COLO829 (cell line): ENCODE measurements at regions not wholly inside any gene's neighbourhood (a gene's known extent, or its start where the extent isn't known, plus 50 kb on each side); places are given as distances from the start of the nearest gene placed in this dataset.
"Not testable (repeated sequence)": the region's sequence is repeated elsewhere in the genome, so short reads cannot be mapped to it uniquely, and the experiment has no call there.

Source experiments
- DNase-seq: peaks from one replicate; pipeline ENCODE4 v3.0.0; 2012; ENCODE audit warnings: low spot score

- no peak for DNase-seq
Observed at GRCh38 chr21:35314857-35315582, 265.9 kb upstream of the RUNX1 start.

DNA sequence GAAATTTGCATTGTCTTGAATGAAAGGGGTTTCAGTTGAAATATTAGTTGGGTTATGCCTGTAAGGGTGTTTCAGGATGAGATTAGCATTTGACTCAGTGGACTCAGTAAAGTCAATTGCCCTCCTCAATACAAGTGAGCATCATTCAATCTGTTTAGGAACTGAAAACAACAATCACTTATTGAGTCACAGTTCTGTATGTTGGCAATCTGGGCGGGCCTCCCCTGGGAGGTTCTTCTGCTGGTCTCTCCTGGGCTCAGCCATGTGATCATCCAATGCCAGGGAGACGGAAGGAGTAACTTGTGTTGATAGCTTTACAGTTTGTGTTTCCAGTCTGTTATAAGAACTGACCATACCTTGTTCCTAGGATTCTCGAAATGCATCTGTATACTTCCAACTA, 262.9 kb upstream of the RUNX1 start:
- DNase-seq = no peak

GRCh38 chr21:35309316-35309715, 260.2 kb upstream of the RUNX1 start:
- DNase-seq = no peak

DNA sequence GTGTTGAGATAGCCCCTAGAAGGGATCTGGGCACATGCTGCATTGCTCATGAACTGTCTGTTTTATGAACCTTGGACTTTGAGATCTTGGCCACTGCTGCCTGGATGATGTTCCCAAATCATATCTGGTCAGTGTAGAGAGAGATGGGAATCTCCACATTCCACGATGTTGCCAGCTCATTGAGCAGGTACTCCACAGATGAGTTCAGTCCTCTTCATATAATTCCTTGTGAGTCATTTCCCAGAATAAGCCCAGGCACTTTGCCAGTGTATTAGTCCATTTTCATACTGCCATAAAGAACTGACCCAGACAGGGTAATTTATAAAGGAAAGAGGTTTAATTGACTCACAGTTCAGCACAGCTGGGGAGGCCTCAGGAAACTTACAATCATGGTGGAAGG, 254.0 kb upstream of the RUNX1 start:
- no peak for DNase-seq

- DNase-seq = no peak
Observed at GRCh38 chr21:35298757-35299156, 249.7 kb upstream of the RUNX1 start.

DNA sequence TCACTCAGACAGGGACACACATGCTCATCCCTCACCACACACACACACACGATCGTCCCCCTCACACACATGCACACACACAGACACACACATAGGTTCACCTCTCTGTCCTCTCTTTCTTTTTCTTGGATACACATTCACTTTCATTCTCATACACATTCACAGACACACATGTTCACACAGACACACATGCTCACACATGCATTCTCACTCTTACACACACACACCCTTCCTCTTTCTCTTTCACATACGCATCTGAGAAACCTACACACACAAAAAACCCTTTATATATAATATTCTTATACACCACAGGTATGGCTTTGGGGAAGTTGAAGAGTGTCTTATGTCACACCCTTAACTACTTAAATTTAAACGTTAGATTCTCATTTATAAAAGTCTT, 248.6 kb upstream of the RUNX1 start:
- DNase-seq = no peak

GRCh38 chr21:35294231-35294898, 245.3 kb upstream of the RUNX1 start:
- no peak for DNase-seq

DNA sequence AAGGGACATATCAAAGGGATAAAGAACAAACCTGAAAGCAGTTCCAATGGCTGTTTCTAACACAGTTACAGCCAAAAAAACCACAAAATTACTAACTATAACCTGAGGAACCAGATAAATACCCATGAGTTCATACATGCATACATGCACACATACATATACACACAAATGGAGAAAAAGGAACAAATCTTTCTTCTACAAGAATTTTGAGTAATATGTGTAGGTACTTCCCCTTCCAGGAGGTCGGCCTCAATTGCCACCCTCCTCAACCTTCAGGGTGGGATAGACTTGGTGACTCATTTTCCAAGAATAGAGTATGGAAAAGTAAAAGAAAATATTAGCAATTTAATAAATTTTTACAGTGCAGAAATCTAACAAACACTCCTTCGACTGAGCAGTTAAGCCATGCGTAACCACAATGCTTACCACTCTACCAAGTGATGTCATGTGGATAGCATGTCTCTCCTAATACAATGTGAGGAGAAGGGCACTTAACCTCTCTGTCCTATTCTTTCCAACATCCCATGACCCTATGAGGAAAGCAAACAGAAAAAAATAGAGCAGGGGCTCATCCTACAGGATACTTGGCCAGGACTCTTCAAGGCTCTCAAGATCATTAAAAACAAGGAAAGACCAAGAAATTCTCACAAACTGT, 243.0 kb upstream of the RUNX1 start:
- DNase-seq = no peak

DNA sequence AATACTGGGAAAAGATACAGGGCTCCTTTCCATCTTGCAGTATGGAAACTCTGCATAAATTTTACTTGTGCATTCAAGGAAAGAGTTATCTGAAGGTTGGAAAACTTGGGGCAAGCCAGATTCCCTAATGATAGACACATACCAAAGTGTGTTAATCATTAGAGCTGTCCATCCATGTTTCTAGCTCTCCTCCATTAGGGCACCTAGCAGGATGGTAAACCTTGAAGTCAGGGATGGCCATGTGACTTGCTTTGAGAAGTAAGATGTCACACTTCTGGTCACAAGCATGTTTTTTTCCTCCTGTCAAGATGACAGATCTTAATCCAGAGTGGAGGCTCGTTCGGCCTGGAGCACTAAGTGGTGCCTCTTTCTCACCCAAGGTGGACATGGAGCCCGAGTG, 241.9 kb upstream of the RUNX1 start:
- no peak for DNase-seq

- DNase-seq = no peak
Observed at GRCh38 chr21:35288238-35288637, 239.1 kb upstream of the RUNX1 start.

GRCh38 chr21:35284199-35284598, 235.1 kb upstream of the RUNX1 start:
- DNase-seq = no peak

DNA sequence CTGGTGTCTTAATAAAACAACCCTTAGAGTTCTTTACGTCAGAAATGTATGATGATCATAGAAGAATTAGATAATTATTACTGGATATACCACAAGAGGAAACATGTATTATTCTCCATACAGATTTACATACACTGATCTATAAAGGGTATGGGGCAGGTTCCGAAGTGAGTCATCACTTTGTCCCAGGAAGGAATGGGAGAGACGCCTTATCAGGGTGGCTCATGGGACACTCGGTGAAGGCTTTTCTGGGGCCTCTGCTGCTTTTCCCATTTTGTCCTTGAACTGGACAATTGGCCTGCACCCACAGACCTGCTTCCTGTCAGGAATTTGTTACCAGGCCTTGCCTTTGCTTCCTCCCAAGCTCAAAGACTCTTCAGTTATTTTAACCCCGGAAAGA, 233.8 kb upstream of the RUNX1 start:
- no peak for DNase-seq

- no peak for DNase-seq
Observed at GRCh38 chr21:35281956-35282355, 232.9 kb upstream of the RUNX1 start.

- no peak for DNase-seq
Observed at GRCh38 chr21:35280231-35280630, 231.1 kb upstream of the RUNX1 start.

DNA sequence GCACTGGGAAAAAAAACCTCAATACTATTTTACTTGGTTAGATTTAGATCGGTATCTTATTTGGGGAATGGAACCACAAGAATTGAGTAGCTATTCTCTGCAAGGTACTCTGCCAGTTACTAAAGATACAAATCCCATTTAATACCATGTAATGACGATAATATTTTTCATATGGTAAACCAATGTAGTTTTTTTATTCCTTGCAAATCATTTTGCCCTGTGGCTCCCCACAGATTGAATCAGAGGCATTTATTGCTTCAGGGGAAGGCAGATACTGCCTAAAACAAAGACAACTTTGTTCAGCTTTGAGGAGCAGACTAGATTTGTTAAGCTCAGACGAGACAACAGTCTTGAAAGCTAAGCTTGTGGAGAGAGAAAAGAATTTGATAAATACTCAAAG, 226.7 kb upstream of the RUNX1 start:
- peak; percentile 70 for DNase-seq

DNA sequence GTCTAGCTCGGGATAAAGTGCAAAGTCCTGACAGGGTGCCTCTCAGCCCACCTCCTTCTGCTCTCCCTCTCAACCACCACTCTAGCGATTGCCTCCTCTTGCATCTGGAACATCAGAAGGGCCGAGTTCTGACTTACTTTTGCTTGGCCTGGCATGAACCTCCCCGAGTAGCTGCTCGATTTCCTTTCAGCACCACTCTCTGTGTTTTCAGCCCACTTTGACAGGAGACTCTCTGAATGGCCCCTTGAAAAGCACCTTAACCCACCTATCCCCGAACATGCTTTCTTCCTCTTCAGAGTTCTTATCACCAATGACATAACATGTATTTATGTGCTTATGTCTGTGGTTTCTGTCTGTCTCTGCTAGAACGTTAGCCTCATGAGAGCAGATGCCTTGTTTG, 225.8 kb upstream of the RUNX1 start:
- DNase-seq = no peak

DNA sequence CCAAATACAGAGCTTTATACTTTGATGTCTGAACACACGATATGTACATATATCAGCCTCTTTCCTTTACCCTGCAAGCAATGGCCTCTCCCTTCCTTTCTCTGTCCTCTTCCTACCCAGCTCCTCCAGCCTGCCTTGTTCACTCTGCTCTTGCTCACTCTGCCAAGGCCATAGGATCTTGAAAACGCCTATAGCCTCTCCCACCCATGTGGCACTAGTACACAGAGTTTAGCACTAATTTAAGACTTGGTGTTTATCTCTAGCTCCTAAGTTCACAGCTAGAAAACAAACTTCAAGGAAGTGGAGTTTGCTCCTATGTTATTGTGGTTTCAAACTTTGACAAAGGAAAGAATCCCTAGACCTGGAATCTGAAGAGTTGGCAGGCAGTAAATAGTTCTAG, 225.0 kb upstream of the RUNX1 start:
- no peak for DNase-seq

DNA sequence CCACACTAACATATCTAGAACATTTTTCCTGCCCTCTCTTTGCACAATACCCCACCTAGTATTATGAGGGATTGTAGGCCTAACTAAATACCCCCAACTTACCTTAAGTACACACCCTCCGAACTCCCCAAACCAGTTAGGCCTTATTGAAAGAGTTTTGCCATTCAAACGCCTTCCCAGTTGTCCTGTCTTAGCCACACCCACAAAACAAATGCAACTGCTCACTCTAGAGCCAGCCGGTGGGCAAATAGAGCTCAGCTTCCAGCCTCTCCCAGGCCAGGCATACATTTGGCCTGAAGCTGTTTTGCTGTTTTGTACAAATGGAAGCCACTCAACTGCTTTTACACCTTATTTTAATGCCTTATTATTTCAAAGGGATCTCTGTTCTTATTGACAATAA, 224.2 kb upstream of the RUNX1 start:
- no peak for DNase-seq

- not testable (repeated sequence) for DNase-seq
Observed at GRCh38 chr21:35271344-35272118, 222.4 kb upstream of the RUNX1 start.

DNA sequence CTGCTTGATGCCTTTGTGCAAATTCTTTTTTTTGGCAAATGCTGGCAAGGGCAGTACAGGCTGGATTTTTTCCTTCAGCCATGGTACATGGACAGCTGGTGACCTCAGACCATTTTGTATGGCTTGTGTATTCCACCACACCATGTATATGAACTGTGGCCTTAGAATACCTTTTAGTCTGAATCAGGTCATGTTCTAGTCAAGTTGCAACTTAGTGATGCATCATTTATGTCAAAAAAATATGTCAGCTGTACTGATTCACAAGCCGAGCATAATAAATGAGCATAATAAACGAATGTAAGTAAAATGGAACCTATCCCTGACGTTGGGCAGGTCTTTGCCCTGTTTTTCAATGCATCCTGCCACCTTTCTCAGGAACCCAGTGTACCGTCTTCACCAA, 219.7 kb upstream of the RUNX1 start:
- no peak for DNase-seq

DNA sequence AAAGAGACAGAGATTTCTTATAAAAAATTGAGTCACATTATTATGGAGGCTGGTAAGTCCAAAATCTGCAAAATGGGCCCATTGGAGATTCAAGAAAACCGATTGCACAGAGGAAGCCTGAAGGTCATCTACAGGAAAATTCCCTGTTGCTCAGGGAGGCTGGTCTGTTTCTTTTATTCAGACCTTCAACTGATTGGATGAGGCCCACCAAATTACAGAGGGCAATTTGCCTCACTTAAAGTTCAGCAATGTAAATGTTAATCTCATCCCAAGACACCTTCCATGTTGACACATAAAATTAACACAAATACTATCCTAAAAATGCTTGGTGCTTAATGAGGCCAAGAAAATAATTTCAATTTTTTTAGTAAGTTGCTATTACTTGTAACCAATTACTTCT, 219.2 kb upstream of the RUNX1 start:
- DNase-seq = no peak

GRCh38 chr21:35266546-35266945, 217.4 kb upstream of the RUNX1 start:
- no peak for DNase-seq
